ENCODE measurements at regions not wholly inside any gene's neighbourhood (a gene's known extent, or its start where the extent isn't known, plus 50 kb on each side); places are given as distances from the start of the nearest gene placed in this dataset.

DNA sequence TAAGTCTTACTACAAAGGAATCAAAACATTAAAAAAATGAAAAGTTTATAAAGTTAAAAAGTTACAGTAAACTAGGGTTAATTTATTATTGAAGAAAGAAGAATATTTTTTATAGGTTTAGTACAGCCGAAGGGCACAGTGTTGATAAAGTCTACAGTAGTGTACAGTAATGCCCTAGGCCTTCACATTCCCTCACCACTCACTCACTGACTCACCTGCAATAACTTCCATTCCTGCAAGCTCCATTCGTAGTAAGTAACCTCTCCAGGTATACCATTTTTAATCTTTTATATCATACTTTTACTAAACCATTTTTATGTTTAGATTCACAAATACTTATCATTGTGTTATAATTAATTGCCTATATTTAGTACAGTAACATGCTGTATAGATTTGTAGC, 307.5 kb upstream of the FAM241A start:
- TF ChIP-seq, protein P1, sequence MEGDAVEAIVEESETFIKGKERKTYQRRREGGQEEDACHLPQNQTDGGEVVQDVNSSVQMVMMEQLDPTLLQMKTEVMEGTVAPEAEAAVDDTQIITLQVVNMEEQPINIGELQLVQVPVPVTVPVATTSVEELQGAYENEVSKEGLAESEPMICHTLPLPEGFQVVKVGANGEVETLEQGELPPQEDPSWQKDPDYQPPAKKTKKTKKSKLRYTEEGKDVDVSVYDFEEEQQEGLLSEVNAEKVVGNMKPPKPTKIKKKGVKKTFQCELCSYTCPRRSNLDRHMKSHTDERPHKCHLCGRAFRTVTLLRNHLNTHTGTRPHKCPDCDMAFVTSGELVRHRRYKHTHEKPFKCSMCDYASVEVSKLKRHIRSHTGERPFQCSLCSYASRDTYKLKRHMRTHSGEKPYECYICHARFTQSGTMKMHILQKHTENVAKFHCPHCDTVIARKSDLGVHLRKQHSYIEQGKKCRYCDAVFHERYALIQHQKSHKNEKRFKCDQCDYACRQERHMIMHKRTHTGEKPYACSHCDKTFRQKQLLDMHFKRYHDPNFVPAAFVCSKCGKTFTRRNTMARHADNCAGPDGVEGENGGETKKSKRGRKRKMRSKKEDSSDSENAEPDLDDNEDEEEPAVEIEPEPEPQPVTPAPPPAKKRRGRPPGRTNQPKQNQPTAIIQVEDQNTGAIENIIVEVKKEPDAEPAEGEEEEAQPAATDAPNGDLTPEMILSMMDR (IDR thresholded peaks at IDR 0.05; ENCODE audit: borderline replicate concordance, extremely low read depth, low read length, poor library complexity, severe bottlenecking), result no peak
- no peak for TF ChIP-seq EZH2 (IDR thresholded peaks at IDR 0.05; ENCODE audit: borderline replicate concordance, low read depth, low read length, severe bottlenecking)

Measured in DND-41 (cell line).